Upper lobe of left lung (tissue), 6 donors: ENCODE measurements at regions not wholly inside any gene's neighbourhood (a gene's known extent, or its start where the extent isn't known, plus 50 kb on each side); places are given as distances from the start of the nearest gene placed in this dataset.

ENCODE experiments used
- ATAC-seq, 2 donors: fragments of 200-7000 bp; cut with Tn5 transposase; one replicate each; pipeline ENCODE4 v1.9.1; 2022; ENCODE audit warnings: mild to moderate bottlenecking in 2 of 2, moderate library complexity in 2 of 2; ENCODE audit not compliant: low FRiP score in 2 of 2
- DNase-seq, 2 donors: peaks; one replicate each; pipeline ENCODE4 v3.0.0-alpha.2; 2019 to 2020
- H3K27ac ChIP-seq, 4 donors: fragments of 200-600 bp; sonication (generic); one replicate each; pipeline ENCODE4 v1.5.1; 2016 to 2019
- H3K27me3 ChIP-seq, 4 donors: fragments of 200-600 bp; sonication (generic); one replicate each; pipeline ENCODE4 v1.5.1; 2017 to 2019
- H3K36me3 ChIP-seq, 4 donors: fragments of 200-600 bp; sonication (generic); one replicate each; pipeline ENCODE4 v1.5.1; 2016 to 2019
- H3K4me1 ChIP-seq, 4 donors: fragments of 200-600 bp; sonication (generic); one replicate each; pipeline ENCODE4 v1.5.1; 2018 to 2019
- H3K4me3 ChIP-seq, 4 donors: fragments of 200-600 bp; sonication (generic); one replicate each; pipeline ENCODE4 v1.5.1; 2017 to 2019; ENCODE audit warnings: mild to moderate bottlenecking in 2 of 4, moderate library complexity in 1 of 4
- H3K9me3 ChIP-seq, 4 donors: fragments of 200-600 bp; sonication (generic); one replicate each; pipeline ENCODE4 v1.5.1; 2018 to 2019
- CTCF ChIP-seq, 6 experiments: fragments of 450-650 bp in 4 of 6; fragments of 200-600 bp in 2 of 6; sonication (generic) in 2 of 6; IDR thresholded peaks; one replicate each; pipeline ENCODE4 v1.5.1; 2016 to 2019; ENCODE audit warnings: antibody characterized with exemption in 6 of 6
- EP300 ChIP-seq, 4 donors: sonication (generic); formaldehyde crosslinking; IDR thresholded peaks; one replicate each; pipeline ENCODE4 v1.5.1; 2017; ENCODE audit warnings: antibody characterized with exemption in 4 of 4, control low read depth in 2 of 4
- POLR2A ChIP-seq, 4 donors: fragments of 450-650 bp; IDR thresholded peaks; one replicate each; pipeline ENCODE4 v1.5.1; 2016 to 2017; ENCODE audit warnings: antibody characterized with exemption in 4 of 4, mild to moderate bottlenecking in 2 of 4
- POLR2AphosphoS5 ChIP-seq, 2 donors: sonication (generic); formaldehyde crosslinking; IDR thresholded peaks; one replicate each; pipeline ENCODE4 v1.5.1; 2017; ENCODE audit warnings: antibody characterized with exemption in 2 of 2
- WGBS, 2 donors: methylation state at CpG; one replicate each; pipeline ENCODE4 v1.1.5; 2017 to 2018; 5-methylcytosine and 5-hydroxymethylcytosine counted together
- donor health status: DM: no; HTN: no; CAD: no; lungs with moderate emphysema.
- donor health status: DM: no; HTN: yes; CAD: no; lungs with severe emphysema.

- 48 to 61% methylated on average over 3 of the region's 3 CpGs for WGBS, 2 donors
These were observed 331.7 kb upstream of the DCC start for GRCh38 chr18:52008330-52008729.

GRCh38 chr18:52008736-52009135 lies 331.3 kb upstream of the DCC start:
- no peaks in the 10 kb centered on the region for H3K36me3 ChIP-seq
- H3K4me1 ChIP-seq = no peaks in the 10 kb centered on the region
- WGBS, 2 donors = 88 to 93% methylated on average over 2 of the region's 2 CpGs
- TF ChIP-seq POLR2AphosphoS5 (IDR thresholded peaks at IDR 0.05) = no peak
- TF ChIP-seq EP300 (IDR thresholded peaks at IDR 0.05) = no peak
- TF ChIP-seq CTCF (IDR thresholded peaks at IDR 0.05) = no peak
- no peak for TF ChIP-seq POLR2A (IDR thresholded peaks at IDR 0.05)
- no peak for DNase-seq
- H3K27ac ChIP-seq = no peak overlapping the region
- H3K9me3 ChIP-seq = no peaks in the 10 kb centered on the region
- H3K27me3 ChIP-seq = no peaks in the 10 kb centered on the region
- no peak for ATAC-seq
- no peak overlapping the region for H3K4me3 ChIP-seq

More at GRCh38 chr18:52008330-52008729, 331.7 kb upstream of the DCC start:
- Histone ChIP-seq H3K27me3 (no peaks in the 10 kb centered on the region), H3K27ac (no peak overlapping the region), H3K4me3 (no peak overlapping the region), H3K9me3 (no peaks in the 10 kb centered on the region), H3K4me1 (no peaks in the 10 kb centered on the region), H3K36me3 (no peaks in the 10 kb centered on the region)
- no peak for TF ChIP-seq POLR2A (IDR thresholded peaks at IDR 0.05)
- TF ChIP-seq POLR2AphosphoS5 (IDR thresholded peaks at IDR 0.05) = no peak
- TF ChIP-seq CTCF (IDR thresholded peaks at IDR 0.05) = no peak
- TF ChIP-seq EP300 (IDR thresholded peaks at IDR 0.05) = no peak
- ATAC-seq = no peak
- DNase-seq = no peak

GRCh38 chr18:52009958-52010357 lies 330.0 kb upstream of the DCC start:
- H3K36me3 ChIP-seq = no peaks in the 10 kb centered on the region
- no peaks in the 10 kb centered on the region for H3K27me3 ChIP-seq
- no peak for ATAC-seq
- no peak overlapping the region for H3K27ac ChIP-seq
- TF ChIP-seq POLR2AphosphoS5 (IDR thresholded peaks at IDR 0.05) = no peak
- no peak for TF ChIP-seq EP300 (IDR thresholded peaks at IDR 0.05)
- TF ChIP-seq CTCF (IDR thresholded peaks at IDR 0.05) = no peak
- no peak for TF ChIP-seq POLR2A (IDR thresholded peaks at IDR 0.05)
- H3K4me1 ChIP-seq = no peaks in the 10 kb centered on the region
- no peak overlapping the region for H3K4me3 ChIP-seq
- no peaks in the 10 kb centered on the region for H3K9me3 ChIP-seq
- WGBS, 2 donors = 57 to 84% methylated on average over 1 of the region's 1 CpG
- DNase-seq = no peak

GRCh38 chr18:52045946-52046675 lies 293.9 kb upstream of the DCC start:
- no peak overlapping the region for H3K4me3 ChIP-seq
- TF ChIP-seq POLR2A (IDR thresholded peaks at IDR 0.05) (no peak), POLR2AphosphoS5 (IDR thresholded peaks at IDR 0.05) (no peak), EP300 (IDR thresholded peaks at IDR 0.05) (no peak), CTCF (IDR thresholded peaks at IDR 0.05) (no peak)
- no peaks in the 10 kb centered on the region for H3K4me1 ChIP-seq
- H3K9me3 ChIP-seq = no peaks in the 10 kb centered on the region
- ATAC-seq (no peak), DNase-seq (no peak)
- H3K27me3 ChIP-seq = no peaks in the 10 kb centered on the region
- H3K36me3 ChIP-seq = no peaks in the 10 kb centered on the region
- WGBS, 2 donors = 87% methylated on average over 5 of the region's 5 CpGs
- no peak overlapping the region for H3K27ac ChIP-seq

- no peak for DNase-seq
- H3K4me1 ChIP-seq = no peaks in the 10 kb centered on the region
- H3K4me3 ChIP-seq = no peak overlapping the region
- WGBS, 2 donors = 67 to 82% methylated on average over 4 of the region's 4 CpGs
- no peaks in the 10 kb centered on the region for H3K27me3 ChIP-seq
- no peaks in the 10 kb centered on the region for H3K9me3 ChIP-seq
- H3K36me3 ChIP-seq = no peaks in the 10 kb centered on the region
- no peak overlapping the region for H3K27ac ChIP-seq
- no peak for ATAC-seq
- TF ChIP-seq POLR2AphosphoS5 (IDR thresholded peaks at IDR 0.05) (no peak), POLR2A (IDR thresholded peaks at IDR 0.05) (no peak)
These were observed 293.2 kb upstream of the DCC start for GRCh38 chr18:52046842-52047241.
